ENCODE measurements at regions not wholly inside any gene's neighbourhood (a gene's known extent, or its start where the extent isn't known, plus 50 kb on each side); places are given as distances from the start of the nearest gene placed in this dataset.

DNA sequence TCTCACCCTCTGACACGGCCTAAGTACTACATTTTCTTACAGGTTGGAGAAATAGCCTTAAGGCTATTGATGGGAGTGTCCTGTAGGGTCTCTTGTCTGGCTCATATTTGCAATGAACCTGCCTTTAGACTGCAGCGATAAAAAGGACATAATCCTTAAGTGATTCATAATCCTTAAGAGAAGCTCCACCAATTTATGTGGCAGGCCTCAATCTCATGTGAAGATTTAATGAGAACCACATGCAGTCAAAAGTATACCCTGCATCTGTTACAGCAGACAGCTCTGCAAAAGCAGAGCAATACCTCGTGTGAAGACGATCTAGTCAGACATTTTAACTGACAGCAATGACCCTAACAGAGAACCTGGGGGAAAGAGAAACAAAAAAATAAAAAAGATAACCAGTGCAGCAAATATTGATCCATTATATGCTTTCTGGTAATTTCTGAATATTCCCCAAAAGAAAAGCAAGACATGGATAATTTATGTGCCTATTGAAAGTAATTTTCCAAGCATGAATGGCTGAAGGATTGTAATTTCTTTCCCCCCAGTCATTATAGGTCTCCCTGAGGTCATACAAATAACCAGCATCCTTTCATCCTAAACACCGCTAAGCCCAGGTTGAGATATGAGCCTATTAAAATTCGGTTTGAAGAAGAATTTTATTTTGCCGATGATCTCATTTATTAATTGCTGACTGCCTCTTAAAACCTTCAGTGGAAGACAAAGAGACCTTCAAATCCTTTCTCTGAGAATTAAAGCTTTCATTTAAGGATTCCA is 321.8 kb upstream of the NBEA start:
- Histone ChIP-seq H3K9me1 (replicated peaks; ENCODE audit: control insufficient read depth, extremely low read depth, insufficient read depth, low read length) (no peaks in the 10 kb centered on the region), H3K4me1 (ENCODE audit: control insufficient read depth, extremely low read depth, insufficient read depth, low read length) (no peaks in the 10 kb centered on the region), H3K4me3 (replicated peaks in 1 of 3; ENCODE audit: insufficient read depth in 1 of 3, low read depth in 1 of 3, low read length in 3 of 3) (no peak overlapping the region), H3K9ac (replicated peaks; ENCODE audit: extremely low read depth, insufficient read depth, low read length) (no peak overlapping the region), H3K79me2 (ENCODE audit: control insufficient read depth, insufficient read depth, low read length) (no peaks in the 10 kb centered on the region), H3K9me3 (replicated peaks; ENCODE audit: control insufficient read depth, insufficient read depth, low read length) (no peaks in the 10 kb centered on the region), H4K20me1 (replicated peaks; ENCODE audit: control insufficient read depth, extremely low read depth, insufficient read depth, low read length) (no peaks in the 10 kb centered on the region), H3K36me3 (ENCODE audit: control insufficient read depth in 2 of 2, extremely low read depth in 1 of 2, insufficient read depth in 2 of 2, low read length in 2 of 2) (no peaks in the 10 kb centered on the region), H3K27ac (ENCODE audit: insufficient read depth, low read depth, low read length) (no peak overlapping the region), H3K27me3 (ENCODE audit: control insufficient read depth in 2 of 2, insufficient read depth in 2 of 2, low read length in 2 of 2) (peaks cover 0 to 2% of the 10 kb centered on the region in 2 experiments), H2AFZ (ENCODE audit: low read depth, low read length) (no peak overlapping the region), H3K4me2 (ENCODE audit: insufficient read depth, low read length) (no peak overlapping the region)
- dilution Hi-C loops (cut with MboI; ENCODE audit: extremely low pct_ligation_motif_present, low sequenced_read_pairs) (no loop called here), intact Hi-C loops (cut with micrococcal nuclease) (no loop called here)
- CTCF ChIA-PET, result interaction anchor here (0.6 kb wide), 2 partner anchors 126 to 1937 kb away, joined by 3 read pairs; no protein-coding TSS in a partner anchor
- TF ChIP-seq, protein P1, sequence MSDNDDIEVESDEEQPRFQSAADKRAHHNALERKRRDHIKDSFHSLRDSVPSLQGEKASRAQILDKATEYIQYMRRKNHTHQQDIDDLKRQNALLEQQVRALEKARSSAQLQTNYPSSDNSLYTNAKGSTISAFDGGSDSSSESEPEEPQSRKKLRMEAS (IDR thresholded peaks at IDR 0.05; ENCODE audit: insufficient read depth, insufficient read length), result no peak
- TF ChIP-seq, protein P2, sequence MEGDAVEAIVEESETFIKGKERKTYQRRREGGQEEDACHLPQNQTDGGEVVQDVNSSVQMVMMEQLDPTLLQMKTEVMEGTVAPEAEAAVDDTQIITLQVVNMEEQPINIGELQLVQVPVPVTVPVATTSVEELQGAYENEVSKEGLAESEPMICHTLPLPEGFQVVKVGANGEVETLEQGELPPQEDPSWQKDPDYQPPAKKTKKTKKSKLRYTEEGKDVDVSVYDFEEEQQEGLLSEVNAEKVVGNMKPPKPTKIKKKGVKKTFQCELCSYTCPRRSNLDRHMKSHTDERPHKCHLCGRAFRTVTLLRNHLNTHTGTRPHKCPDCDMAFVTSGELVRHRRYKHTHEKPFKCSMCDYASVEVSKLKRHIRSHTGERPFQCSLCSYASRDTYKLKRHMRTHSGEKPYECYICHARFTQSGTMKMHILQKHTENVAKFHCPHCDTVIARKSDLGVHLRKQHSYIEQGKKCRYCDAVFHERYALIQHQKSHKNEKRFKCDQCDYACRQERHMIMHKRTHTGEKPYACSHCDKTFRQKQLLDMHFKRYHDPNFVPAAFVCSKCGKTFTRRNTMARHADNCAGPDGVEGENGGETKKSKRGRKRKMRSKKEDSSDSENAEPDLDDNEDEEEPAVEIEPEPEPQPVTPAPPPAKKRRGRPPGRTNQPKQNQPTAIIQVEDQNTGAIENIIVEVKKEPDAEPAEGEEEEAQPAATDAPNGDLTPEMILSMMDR (IDR thresholded peaks at IDR 0.05; ENCODE audit: extremely low read depth in 1 of 2, insufficient read depth in 1 of 2, low read depth in 1 of 2, low read length in 2 of 2), result no peak
- TF ChIP-seq MYC (IDR thresholded peaks at IDR 0.05; ENCODE audit: low read depth, low read length) (no peak), GATA2 (IDR thresholded peaks at IDR 0.05; ENCODE audit: insufficient read depth, insufficient read length, low read depth, low read length) (no peak), JUN (IDR thresholded peaks at IDR 0.05; ENCODE audit: borderline replicate concordance, insufficient read depth, insufficient read length, low read depth) (no peak), POLR2A (IDR thresholded peaks at IDR 0.05; ENCODE audit: low read depth, low read length) (no peak), FOS (IDR thresholded peaks at IDR 0.05; ENCODE audit: borderline replicate concordance, insufficient read depth, low read length) (no peak), EZH2 (IDR thresholded peaks at IDR 0.05; ENCODE audit: borderline replicate concordance, low read depth, low read length, severe bottlenecking) (no peak), POLR2AphosphoS5 (IDR thresholded peaks at IDR 0.05; ENCODE audit: insufficient read depth, low read depth, low read length) (no peak)
- POLR2A ChIA-PET, result no interaction called here
- DNase-seq (ENCODE audit: low read depth, low spot score) (no peak), FAIRE-seq (no peak)
- BruUV-seq (replicated peaks), result no TSS peak
